PC-3 (cell line): ENCODE measurements at regions not wholly inside any gene's neighbourhood (a gene's known extent, or its start where the extent isn't known, plus 50 kb on each side); places are given as distances from the start of the nearest gene placed in this dataset.

Experiments
- ATAC-seq: fragments of 200-7000 bp; cut with Tn5 transposase; 2 replicates; pipeline ENCODE4 v1.9.1; 2020; ENCODE audit warnings: mild to moderate bottlenecking, moderate library complexity
- BruUV-seq: library from RNA; stranded (reverse); fragments of 400-500 nt; replicated peaks from 2 replicates; lab custom pipeline; 2021; lab: Mats Ljungman, UMichigan
- CTCF ChIA-PET: fragments of 300-600 bp; sonication (Branson Sonifier 250); formaldehyde crosslinking; loops from one replicate; lab custom pipeline; 2022; ENCODE audit warnings: antibody characterized with exemption; lab: Charles Lee
- POLR2A ChIA-PET: fragments of 300-600 bp; sonication (Branson Sonifier 250); formaldehyde crosslinking; loops from one replicate; lab custom pipeline; 2022; ENCODE audit warnings: antibody characterized with exemption; ENCODE audit not compliant: unreplicated experiment; lab: Charles Lee
- DNase-seq: peaks from one replicate; pipeline ENCODE4 v3.0.0-alpha.2; 2015
- H2AFZ ChIP-seq: fragments of 300-600 bp; sonication (generic); 2 replicates; pipeline ENCODE4 v1.6.0; 2016; ENCODE audit warnings: antibody characterized with exemption, low read length
- H3F3A ChIP-seq: fragments of 300-600 bp; sonication (generic); one replicate; pipeline ENCODE4 v1.6.0; 2017; ENCODE audit warnings: antibody characterized with exemption, low read length, control low read depth, mild to moderate bottlenecking; ENCODE audit not compliant: unreplicated experiment
- H3K27ac ChIP-seq: fragments of 300-600 bp; sonication (generic); 2 replicates; pipeline ENCODE4 v1.5.1; 2016; ENCODE audit warnings: mild to moderate bottlenecking, low read length
- H3K27me3 ChIP-seq: fragments of 300-600 bp; sonication (generic); 2 replicates; pipeline ENCODE4 v1.6.1; 2016; ENCODE audit warnings: low read length, mixed read lengths
- H3K36me3 ChIP-seq: fragments of 300-600 bp; sonication (generic); 2 replicates; pipeline ENCODE4 v1.6.1; 2016; ENCODE audit warnings: low read depth, mixed run types, low read length, mixed read lengths
- H3K4me1 ChIP-seq: fragments of 300-600 bp; sonication (generic); 2 replicates; pipeline ENCODE4 v1.5.1; 2016; ENCODE audit warnings: low read length; ENCODE audit not compliant: insufficient read depth
- H3K4me2 ChIP-seq: fragments of 300-600 bp; sonication (generic); 2 replicates; pipeline ENCODE4 v1.6.0; 2016; ENCODE audit warnings: low read length
- H3K4me3 ChIP-seq: fragments of 300-600 bp; sonication (generic); 2 replicates; pipeline ENCODE4 v1.5.1; 2016; ENCODE audit warnings: mild to moderate bottlenecking, low read length, mixed read lengths
- H3K79me2 ChIP-seq: fragments of 300-600 bp; sonication (generic); 2 replicates; pipeline ENCODE4 v1.6.1; 2017; ENCODE audit warnings: low read length, mixed read lengths
- H3K9ac ChIP-seq: fragments of 300-600 bp; sonication (generic); 2 replicates; pipeline ENCODE4 v1.6.0; 2016; ENCODE audit warnings: mild to moderate bottlenecking, low read length
- H3K9me2 ChIP-seq: fragments of 300-600 bp; sonication (generic); replicated peaks from 2 replicates; pipeline ENCODE4 v1.6.1; 2016; ENCODE audit warnings: mixed run types, low read length, mixed read lengths
- H3K9me3 ChIP-seq: fragments of 300-600 bp; sonication (generic); 2 replicates; pipeline ENCODE4 v1.6.1; 2016; ENCODE audit warnings: low read length, mixed read lengths
- H4K20me1 ChIP-seq: fragments of 300-600 bp; sonication (generic); 2 replicates; pipeline ENCODE4 v1.6.1; 2016; ENCODE audit warnings: low read length, mixed read lengths
- EZH2 ChIP-seq: fragments of 300-600 bp; sonication (generic); IDR thresholded peaks from one replicate; pipeline ENCODE4 v1.6.1; 2017; ENCODE audit warnings: antibody characterized with exemption, mild to moderate bottlenecking, low read length; ENCODE audit not compliant: unreplicated experiment
- EZH2phosphoT487 ChIP-seq: fragments of 300-600 bp; sonication (generic); IDR thresholded peaks from 2 replicates; pipeline ENCODE4 v1.6.1; 2018; ENCODE audit warnings: mild to moderate bottlenecking, antibody characterized with exemption, low read length, borderline replicate concordance
- intact Hi-C: fragments of 100-400 bp; cut with micrococcal nuclease; formaldehyde crosslinking; loops from 2 replicates; pipeline ENCODE4 v1.9.0; 2023
- TF ChIP-seq, protein P1 (sequence below): fragments of 300-600 bp; sonication (generic); conservative IDR thresholded peaks from 2 replicates; pipeline ENCODE4 v1.5.1; 2017; ENCODE audit warnings: antibody characterized with exemption, low read depth, mild to moderate bottlenecking, low read length

GRCh38 chr3:34396956-34397355 lies 598.5 kb downstream of the PDCD6IP start:
- Histone ChIP-seq H3F3A (no peaks in the 10 kb centered on the region), H4K20me1 (no peaks in the 10 kb centered on the region), H3K27ac (no peak overlapping the region), H3K36me3 (no peaks in the 10 kb centered on the region), H3K9me2 (no peaks in the 10 kb centered on the region), H3K9ac (no peak overlapping the region), H2AFZ (no peak overlapping the region), H3K4me1 (no peaks in the 10 kb centered on the region), H3K9me3 (peaks cover 17% of the 10 kb centered on the region), H3K27me3 (no peaks in the 10 kb centered on the region), H3K4me3 (no peak overlapping the region), H3K79me2 (no peaks in the 10 kb centered on the region), H3K4me2 (no peak overlapping the region)
- ATAC-seq, result no peak
- BruUV-seq, result no TSS peak
- no peak for DNase-seq
- ChIA-PET CTCF (no interaction called here), POLR2A (no interaction called here)
- intact Hi-C loops, result no loop called here
- TF ChIP-seq EZH2phosphoT487, result no peak
- no peak for TF ChIP-seq EZH2
- TF ChIP-seq, protein P1, sequence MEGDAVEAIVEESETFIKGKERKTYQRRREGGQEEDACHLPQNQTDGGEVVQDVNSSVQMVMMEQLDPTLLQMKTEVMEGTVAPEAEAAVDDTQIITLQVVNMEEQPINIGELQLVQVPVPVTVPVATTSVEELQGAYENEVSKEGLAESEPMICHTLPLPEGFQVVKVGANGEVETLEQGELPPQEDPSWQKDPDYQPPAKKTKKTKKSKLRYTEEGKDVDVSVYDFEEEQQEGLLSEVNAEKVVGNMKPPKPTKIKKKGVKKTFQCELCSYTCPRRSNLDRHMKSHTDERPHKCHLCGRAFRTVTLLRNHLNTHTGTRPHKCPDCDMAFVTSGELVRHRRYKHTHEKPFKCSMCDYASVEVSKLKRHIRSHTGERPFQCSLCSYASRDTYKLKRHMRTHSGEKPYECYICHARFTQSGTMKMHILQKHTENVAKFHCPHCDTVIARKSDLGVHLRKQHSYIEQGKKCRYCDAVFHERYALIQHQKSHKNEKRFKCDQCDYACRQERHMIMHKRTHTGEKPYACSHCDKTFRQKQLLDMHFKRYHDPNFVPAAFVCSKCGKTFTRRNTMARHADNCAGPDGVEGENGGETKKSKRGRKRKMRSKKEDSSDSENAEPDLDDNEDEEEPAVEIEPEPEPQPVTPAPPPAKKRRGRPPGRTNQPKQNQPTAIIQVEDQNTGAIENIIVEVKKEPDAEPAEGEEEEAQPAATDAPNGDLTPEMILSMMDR, result no peak

DNA sequence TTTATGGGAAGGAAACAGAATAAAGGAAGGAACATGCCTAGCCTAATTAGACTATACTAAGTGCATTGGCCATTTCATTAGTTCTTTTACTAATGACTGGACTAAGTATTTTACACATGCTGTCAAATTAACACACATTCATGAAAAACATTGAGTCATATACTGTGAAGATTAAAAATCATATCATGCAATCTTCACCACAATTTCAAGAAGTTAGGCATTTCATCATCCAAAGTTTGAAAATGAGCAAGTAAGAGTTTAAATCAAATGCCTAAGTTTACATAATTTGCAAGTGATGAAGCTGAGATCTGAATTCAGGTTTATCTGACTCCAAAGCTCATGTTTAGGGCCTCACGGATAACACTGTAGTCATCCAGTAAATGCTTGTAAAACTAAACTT lies 601.0 kb downstream of the PDCD6IP start:
- Histone ChIP-seq H3K4me2 (no peak overlapping the region), H3K4me1 (no peaks in the 10 kb centered on the region), H2AFZ (no peak overlapping the region), H3K36me3 (no peaks in the 10 kb centered on the region), H3K27me3 (no peaks in the 10 kb centered on the region), H4K20me1 (no peaks in the 10 kb centered on the region), H3K9ac (no peak overlapping the region), H3K9me3 (peaks cover 6% of the 10 kb centered on the region; the same call in 1 of the 2 replicates), H3K79me2 (no peaks in the 10 kb centered on the region), H3F3A (no peaks in the 10 kb centered on the region), H3K9me2 (no peaks in the 10 kb centered on the region), H3K4me3 (no peak overlapping the region), H3K27ac (no peak overlapping the region)
- CTCF ChIA-PET, result no interaction called here
- POLR2A ChIA-PET, result no interaction called here
- intact Hi-C loops, result no loop called here
- TF ChIP-seq EZH2 (no peak), EZH2phosphoT487 (no peak)
- TF ChIP-seq, protein P1, result no peak
- no peak for DNase-seq
- no TSS peak for BruUV-seq
- no peak for ATAC-seq

DNA sequence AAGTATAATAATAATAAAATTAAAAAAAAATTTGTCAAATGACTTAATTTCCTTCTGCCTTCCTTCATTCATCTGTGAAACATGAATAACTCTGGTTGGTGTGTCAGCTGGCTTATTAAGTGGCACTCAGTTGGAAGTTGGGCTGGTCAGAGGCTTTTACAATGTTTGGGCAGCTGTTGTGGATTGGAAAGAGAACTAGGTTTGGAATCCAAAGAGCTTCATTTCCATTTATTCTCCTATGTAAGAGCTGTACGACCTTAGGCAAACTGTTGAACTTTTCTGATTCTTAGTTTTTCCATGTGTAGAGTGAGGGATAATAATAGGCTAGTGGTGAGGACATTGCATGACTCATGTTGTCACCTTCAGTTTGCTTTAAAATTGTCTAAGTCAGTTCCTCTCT lies 606.7 kb downstream of the PDCD6IP start:
- DNase-seq, result no peak

More for the DNA sequence above, 606.7 kb downstream of the PDCD6IP start:
- Histone ChIP-seq H4K20me1 (no peaks in the 10 kb centered on the region), H2AFZ (no peak overlapping the region), H3K9ac (no peak overlapping the region), H3K9me2 (no peaks in the 10 kb centered on the region), H3K36me3 (no peaks in the 10 kb centered on the region), H3K4me2 (no peak overlapping the region), H3K4me1 (no peaks in the 10 kb centered on the region), H3K4me3 (no peak overlapping the region), H3F3A (no peaks in the 10 kb centered on the region), H3K27me3 (no peaks in the 10 kb centered on the region), H3K27ac (no peak overlapping the region), H3K79me2 (no peaks in the 10 kb centered on the region), H3K9me3 (no peaks in the 10 kb centered on the region; the same call in 1 of the 2 replicates)
- intact Hi-C loops, result no loop called here
- ATAC-seq, result no peak
- ChIA-PET CTCF (no interaction called here), POLR2A (no interaction called here)
- TF ChIP-seq EZH2phosphoT487, result no peak
- TF ChIP-seq EZH2, result no peak
- TF ChIP-seq, protein P1, result no peak
- BruUV-seq, result no TSS peak
